ENCODE measurements at regions not wholly inside any gene's neighbourhood (a gene's known extent, or its start where the extent isn't known, plus 50 kb on each side); places are given as distances from the start of the nearest gene placed in this dataset.

GRCh38 chr4:89665662-89666061, 171.3 kb downstream of the SNCA start:
- no peak for DNase-seq (ENCODE audit: low read depth)

GRCh38 chr4:89664521-89664920, 172.4 kb downstream of the SNCA start:
- DNase-seq (ENCODE audit: low read depth), result no peak

GRCh38 chr4:89661173-89661899, 175.6 kb downstream of the SNCA start:
- DNase-seq (ENCODE audit: low read depth), result no peak

GRCh38 chr4:89660444-89661172, 176.4 kb downstream of the SNCA start:
- DNase-seq (ENCODE audit: low read depth), result no peak

GRCh38 chr4:89658701-89659024, 178.3 kb downstream of the SNCA start:
- no peak for DNase-seq (ENCODE audit: low read depth)

- no peak for DNase-seq (ENCODE audit: low read depth)
Observed at GRCh38 chr4:89657931-89658700, 178.8 kb downstream of the SNCA start.

GRCh38 chr4:89653012-89653411, 183.9 kb downstream of the SNCA start:
- DNase-seq (ENCODE audit: low read depth), result no peak

- no peak for DNase-seq (ENCODE audit: low read depth)
Observed at GRCh38 chr4:89645482-89645881, 191.5 kb downstream of the SNCA start.

- no peak for DNase-seq (ENCODE audit: low read depth)
Observed at GRCh38 chr4:89641367-89641687, 195.6 kb downstream of the SNCA start.

- no peak for DNase-seq (ENCODE audit: low read depth)
Observed at GRCh38 chr4:89640620-89641366, 196.2 kb downstream of the SNCA start.

- DNase-seq (ENCODE audit: low read depth), result no peak
Observed at GRCh38 chr4:89639395-89639794, 197.6 kb downstream of the SNCA start.

- DNase-seq (ENCODE audit: low read depth), result no peak
Observed at GRCh38 chr4:89625599-89626293, 211.2 kb downstream of the SNCA start.

GRCh38 chr4:89619206-89619962, 217.6 kb downstream of the SNCA start:
- DNase-seq (ENCODE audit: low read depth), result no peak

- DNase-seq (ENCODE audit: low read depth), result no peak
Observed at GRCh38 chr4:89618151-89618550, 218.8 kb downstream of the SNCA start.

GRCh38 chr4:89617317-89617716, 219.6 kb downstream of the SNCA start:
- DNase-seq (ENCODE audit: low read depth), result no peak

GRCh38 chr4:89616382-89616781, 220.6 kb downstream of the SNCA start:
- no peak for DNase-seq (ENCODE audit: low read depth)

GRCh38 chr4:89615051-89615450, 221.9 kb downstream of the SNCA start:
- DNase-seq (ENCODE audit: low read depth), result no peak

- DNase-seq (ENCODE audit: low read depth), result no peak
Observed at GRCh38 chr4:89614155-89614554, 222.8 kb downstream of the SNCA start.

- DNase-seq (ENCODE audit: low read depth), result no peak
Observed at GRCh38 chr4:89610236-89610635, 226.7 kb downstream of the SNCA start.

GRCh38 chr4:89609756-89610155, 227.2 kb downstream of the SNCA start:
- no peak for DNase-seq (ENCODE audit: low read depth)

- no peak for DNase-seq (ENCODE audit: low read depth)
Observed at GRCh38 chr4:89604951-89605350, 232.0 kb downstream of the SNCA start.
